IMR-90 (cell line): ENCODE measurements at regions not wholly inside any gene's neighbourhood (a gene's known extent, or its start where the extent isn't known, plus 50 kb on each side); places are given as distances from the start of the nearest gene placed in this dataset.
A peak's percentile ranks its signal among the peaks of the same experiment; 100 is the strongest.

Experiments used
- ATAC-seq: fragments of 200-7000 bp; cut with Tn5 transposase; 2 replicates; pipeline ENCODE4 v1.9.1; 2020; ENCODE audit warnings: low read depth, mild to moderate bottlenecking, moderate library complexity
- BruUV-seq: library from RNA; stranded (reverse); fragments of 400-500 nt; replicated peaks from 2 replicates; lab custom pipeline; 2021; lab: Mats Ljungman, UMichigan
- CTCF ChIA-PET: fragments of 300-600 bp; formaldehyde crosslinking; extraction: SDS; loops from one replicate; lab custom pipeline; 2021; ENCODE audit warnings: antibody characterized with exemption; lab: Yijun Ruan, JAX
- POLR2A ChIA-PET: fragments of 300-600 bp; sonication (Branson Sonifier 250); formaldehyde crosslinking; loops from one replicate; lab custom pipeline; 2022; ENCODE audit warnings: antibody characterized with exemption; ENCODE audit not compliant: unreplicated experiment; lab: Charles Lee
- DNase-seq: peaks from one replicate; pipeline ENCODE4 v3.0.0; 2013
- H2AFZ ChIP-seq: replicated peaks from 2 replicates; pipeline ENCODE3; 2013; ENCODE audit warnings: low read length, mild to moderate bottlenecking; ENCODE audit not compliant: poor library complexity
- H2AK5ac ChIP-seq: 2 replicates; pipeline ENCODE4 v1.6.1; 2013; ENCODE audit warnings: low read depth, low read length, inconsistent platforms
- H2AK9ac ChIP-seq: replicated peaks from 2 replicates; pipeline ENCODE3; 2013; ENCODE audit warnings: mild to moderate bottlenecking, low read depth, low read length, moderate library complexity; ENCODE audit not compliant: poor library complexity
- H2BK120ac ChIP-seq: 2 replicates; pipeline ENCODE4 v1.6.1; 2013; ENCODE audit warnings: low read depth, low read length, inconsistent platforms
- H2BK15ac ChIP-seq: 3 replicates; pipeline ENCODE4 v1.6.1; 2013; ENCODE audit warnings: low read depth, low read length, inconsistent platforms
- H2BK20ac ChIP-seq: 2 replicates; pipeline ENCODE4 v1.6.1; 2013; ENCODE audit warnings: low read depth, mild to moderate bottlenecking, inconsistent platforms, low read length, moderate library complexity
- H2BK5ac ChIP-seq: 2 replicates; pipeline ENCODE4 v1.6.1; 2013; ENCODE audit warnings: mild to moderate bottlenecking, low read depth, low read length, inconsistent platforms; ENCODE audit not compliant: poor library complexity, severe bottlenecking
- H3K14ac ChIP-seq: replicated peaks from 2 replicates; pipeline ENCODE4 v1.6.1; 2013; ENCODE audit warnings: low read depth, low read length, inconsistent platforms
- H3K18ac ChIP-seq: 2 replicates; pipeline ENCODE4 v1.6.1; 2013; ENCODE audit warnings: low read depth, low read length, control low read depth
- H3K23ac ChIP-seq: 2 replicates; pipeline ENCODE4 v1.6.1; 2013; ENCODE audit warnings: low read depth, low read length, inconsistent platforms
- H3K27ac ChIP-seq: 2 replicates; pipeline ENCODE4 v1.5.1; 2013; ENCODE audit warnings: mild to moderate bottlenecking, control low read depth, low read length; ENCODE audit not compliant: insufficient read depth
- H3K27me3 ChIP-seq: 2 replicates; pipeline ENCODE4 v1.6.1; 2013; ENCODE audit warnings: low read length; ENCODE audit not compliant: control insufficient read depth, insufficient read depth
- H3K36me3 ChIP-seq: 2 replicates; pipeline ENCODE4 v1.6.1; 2013; ENCODE audit warnings: low read length, mixed read lengths; ENCODE audit not compliant: control insufficient read depth, insufficient read depth
- H3K4ac ChIP-seq: 2 replicates; pipeline ENCODE4 v1.6.1; 2013; ENCODE audit warnings: low read depth, low read length, inconsistent platforms
- H3K4me1 ChIP-seq: 2 replicates; pipeline ENCODE4 v1.6.1; 2013; ENCODE audit warnings: low read length, mixed read lengths; ENCODE audit not compliant: control insufficient read depth, insufficient read depth
- H3K4me2 ChIP-seq: 2 replicates; pipeline ENCODE4 v1.6.1; 2013; ENCODE audit warnings: low read depth, mild to moderate bottlenecking, control low read depth, low read length, moderate library complexity
- H3K4me3 ChIP-seq: 2 replicates; pipeline ENCODE4 v1.5.1; 2013; ENCODE audit warnings: low read depth, mild to moderate bottlenecking, control low read depth, low read length, moderate library complexity; ENCODE audit not compliant: insufficient read depth
- H3K56ac ChIP-seq: 2 replicates; pipeline ENCODE4 v1.6.1; 2013; ENCODE audit warnings: low read length, inconsistent platforms; ENCODE audit not compliant: insufficient read depth; ENCODE audit errors: extremely low read depth
- H3K79me1 ChIP-seq, 2 experiments: 2 replicates each; pipeline ENCODE4 v1.6.1; 2013; ENCODE audit warnings: low read length in 2 of 2, inconsistent platforms in 1 of 2, low read depth in 1 of 2
- H3K9ac ChIP-seq: 2 replicates; pipeline ENCODE4 v1.6.1; 2013; ENCODE audit warnings: low read depth, low read length, control low read depth
- H3K9me1 ChIP-seq: 2 replicates; pipeline ENCODE4 v1.6.1; 2013; ENCODE audit warnings: low read length, inconsistent platforms; ENCODE audit not compliant: insufficient read depth
- H3K9me3 ChIP-seq: 2 replicates; pipeline ENCODE4 v1.6.1; 2013; ENCODE audit warnings: low read length; ENCODE audit not compliant: control insufficient read depth, insufficient read depth
- H4K20me1 ChIP-seq: 2 replicates; pipeline ENCODE4 v1.6.1; 2013; ENCODE audit warnings: low read length, inconsistent platforms; ENCODE audit not compliant: insufficient read depth
- H4K5ac ChIP-seq: 2 replicates; pipeline ENCODE4 v1.6.1; 2013; ENCODE audit warnings: mild to moderate bottlenecking, low read depth, low read length, control low read depth
- H4K8ac ChIP-seq, 2 experiments: 2 replicates each; pipeline ENCODE4 v1.6.1; 2013; ENCODE audit warnings: low read depth in 2 of 2, low read length in 2 of 2, control low read depth in 1 of 2, inconsistent platforms in 1 of 2
- H4K91ac ChIP-seq: 2 replicates; pipeline ENCODE4 v1.6.1; 2013; ENCODE audit warnings: low read depth, low read length, inconsistent platforms; ENCODE audit not compliant: insufficient read depth
- CHD1 ChIP-seq: IDR thresholded peaks from 2 replicates; pipeline ENCODE4 v1.6.1; 2012; ENCODE audit warnings: low read depth, low read length, improper control_type of control experiment
- FOS ChIP-seq: fragments of 150-350 bp; IDR thresholded peaks from 2 replicates; pipeline ENCODE4 v1.6.1; 2016; ENCODE audit warnings: low read depth, low read length
- NFE2L2 ChIP-seq: fragments of 150-350 bp; IDR thresholded peaks from 2 replicates; pipeline ENCODE4 v1.6.1; 2016; ENCODE audit warnings: low read depth, mild to moderate bottlenecking, low read length
- RAD21 ChIP-seq: IDR thresholded peaks from 2 replicates; pipeline ENCODE4 v1.6.1; 2012; ENCODE audit warnings: low read length, improper control_type of control experiment
- SMC3 ChIP-seq: fragments of 150-350 bp; IDR thresholded peaks from 2 replicates; pipeline ENCODE4 v1.6.1; 2016; ENCODE audit warnings: low read depth, mild to moderate bottlenecking, antibody characterized with exemption, low read length, moderate library complexity
- WGBS, 2 experiments: methylation state at CpG; one replicate each; pipeline versions ENCODE4 v1.1.5 to v1.1.7; 2013; ENCODE audit warnings: missing lambda C conversion rate in 2 of 2; ENCODE audit not compliant: insufficient read length in 1 of 2; ENCODE audit errors: extremely low coverage in 2 of 2; 5-methylcytosine and 5-hydroxymethylcytosine counted together
- dilution Hi-C: fragments of 300-500 bp; cut with HindIII; formaldehyde crosslinking; loops from one replicate; pipeline ENCODE4 v1.14.3; 2018; ENCODE audit warnings: low sequenced_read_pairs; ENCODE audit not compliant: unreplicated experiment
- in situ Hi-C: fragments of 300-500 bp; cut with MboI; formaldehyde crosslinking; loops from 3 replicates; pipeline ENCODE4 v1.14.3; 2019; ENCODE audit warnings: low sequenced_read_pairs, inconsistent platforms, mixed read lengths
- intact Hi-C: fragments of 100-400 bp; cut with micrococcal nuclease; formaldehyde crosslinking; loops from 2 replicates; pipeline ENCODE4 v1.10.0; 2022
- TF ChIP-seq, protein P1 (sequence below): fragments of 150-350 bp; IDR thresholded peaks from 2 replicates; pipeline ENCODE4 v1.6.1; 2017; ENCODE audit warnings: mild to moderate bottlenecking, antibody characterized with exemption, low read length, low read depth

DNA sequence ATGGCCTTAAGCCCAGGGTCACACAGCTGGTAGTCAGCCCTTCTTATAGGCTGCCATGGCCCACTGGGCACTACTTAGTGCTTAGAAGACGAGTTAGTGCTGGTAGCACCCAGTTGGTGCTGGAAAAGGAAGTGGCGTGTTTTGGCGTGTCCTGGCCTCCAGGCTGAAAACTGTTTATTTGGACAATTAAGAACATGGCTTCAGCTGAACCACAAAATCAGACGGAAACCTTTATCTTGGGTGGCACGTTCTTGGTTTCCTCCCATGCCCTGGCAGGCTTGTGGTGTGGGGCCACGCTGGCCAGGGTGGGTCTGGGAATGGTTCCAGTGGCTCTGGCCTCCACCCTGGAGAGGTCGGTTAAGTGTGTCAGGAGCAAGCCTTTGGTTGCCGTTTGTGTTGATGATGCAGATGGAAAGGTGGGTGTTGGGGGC is 141.5 kb upstream of the HAAO start:
- in situ Hi-C loops (no loop called here), dilution Hi-C loops (no loop called here), intact Hi-C loops (no loop called here)
- no peak overlapping the region for H4K5ac ChIP-seq
- ChIA-PET CTCF (no interaction called here), POLR2A (no interaction called here)
- 0 out of 2 replicates have a peak overlapping the region, but pooled peaks have one; percentile 17 for H2BK20ac ChIP-seq
- no peak for ATAC-seq
- no peak overlapping the region for H3K56ac ChIP-seq
- no peaks in the 10 kb centered on the region for H3K27me3 ChIP-seq
- H2BK15ac ChIP-seq = 0 out of 3 replicates have a peak overlapping the region, but pooled peaks have one; percentile 21
- no peaks in the 10 kb centered on the region for H3K36me3 ChIP-seq
- H3K27ac ChIP-seq = no peak overlapping the region
- no peak overlapping the region for H4K91ac ChIP-seq
- no peaks in the 10 kb centered on the region for H4K20me1 ChIP-seq
- WGBS, 2 experiments = 96% methylated on average over 4 of the region's 8 CpGs; no CpG with 5 or more reads in 1 of the 2 experiments
- DNase-seq = no peak
- no peak overlapping the region for H3K23ac ChIP-seq
- no peak overlapping the region for H4K8ac ChIP-seq
- peak overlapping the region; percentile 11 for H3K4ac ChIP-seq
- no peaks in the 10 kb centered on the region for H3K79me1 ChIP-seq
- no peak overlapping the region for H3K4me3 ChIP-seq
- no TSS peak for BruUV-seq
- H2BK120ac ChIP-seq = no peak overlapping the region
- no peak overlapping the region for H3K4me2 ChIP-seq
- peaks cover 32% of the 10 kb centered on the region for H3K4me1 ChIP-seq
- no peak overlapping the region for H2AFZ ChIP-seq
- H2BK5ac ChIP-seq = no peak overlapping the region
- H2AK5ac ChIP-seq = peak overlapping the region; percentile 51; the same call in 1 of the 2 replicates
- no peak overlapping the region for H3K18ac ChIP-seq
- H3K9me1 ChIP-seq = peaks cover 25% of the 10 kb centered on the region
- no peak overlapping the region for H2AK9ac ChIP-seq
- H3K9me3 ChIP-seq = no peaks in the 10 kb centered on the region
- H3K14ac ChIP-seq = 0 out of 2 replicates have a peak overlapping the region, but pooled peaks have one; percentile 2
- no peak for TF ChIP-seq RAD21
- no peak for TF ChIP-seq FOS
- no peak for TF ChIP-seq NFE2L2
- no peak for TF ChIP-seq CHD1
- no peak for TF ChIP-seq SMC3
- TF ChIP-seq, protein P1, sequence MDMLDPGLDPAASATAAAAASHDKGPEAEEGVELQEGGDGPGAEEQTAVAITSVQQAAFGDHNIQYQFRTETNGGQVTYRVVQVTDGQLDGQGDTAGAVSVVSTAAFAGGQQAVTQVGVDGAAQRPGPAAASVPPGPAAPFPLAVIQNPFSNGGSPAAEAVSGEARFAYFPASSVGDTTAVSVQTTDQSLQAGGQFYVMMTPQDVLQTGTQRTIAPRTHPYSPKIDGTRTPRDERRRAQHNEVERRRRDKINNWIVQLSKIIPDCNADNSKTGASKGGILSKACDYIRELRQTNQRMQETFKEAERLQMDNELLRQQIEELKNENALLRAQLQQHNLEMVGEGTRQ = no peak
- H3K9ac ChIP-seq = no peak overlapping the region
